Fibroblast of the conjunctiva (primary cell): ENCODE measurements at regions not wholly inside any gene's neighbourhood (a gene's known extent, or its start where the extent isn't known, plus 50 kb on each side); places are given as distances from the start of the nearest gene placed in this dataset.
"Not testable (repeated sequence)": the region's sequence is repeated elsewhere in the genome, so short reads cannot be mapped to it uniquely, and the experiment has no call there.

Experiments
- DNase-seq: peaks from one replicate; pipeline ENCODE4 v3.0.0-alpha.2; 2010; ENCODE audit warnings: low read depth

- DNase-seq: no peak
Observed at GRCh38 chr1:68675336-68675735, 178.5 kb upstream of the DEPDC1 start.

- DNase-seq: no peak
Observed at GRCh38 chr1:68677684-68678351, 180.9 kb upstream of the DEPDC1 start.

- DNase-seq: no peak
Observed at GRCh38 chr1:68696221-68696620, 199.3 kb upstream of the DEPDC1 start.

- no peak for DNase-seq
Observed at GRCh38 chr1:68703921-68704354, 207.1 kb upstream of the DEPDC1 start.

GRCh38 chr1:68704800-68705443 is 208.0 kb upstream of the DEPDC1 start:
- DNase-seq: no peak

GRCh38 chr1:68705466-68705865 is 208.6 kb upstream of the DEPDC1 start:
- no peak for DNase-seq

- no peak for DNase-seq
Observed at GRCh38 chr1:68706639-68707317, 209.9 kb upstream of the DEPDC1 start.

GRCh38 chr1:68717330-68717729 is 220.4 kb upstream of the DEPDC1 start:
- no peak for DNase-seq

- no peak for DNase-seq
Observed at GRCh38 chr1:68720476-68720875, 223.6 kb upstream of the DEPDC1 start.

GRCh38 chr1:68723791-68724190 is 226.9 kb upstream of the DEPDC1 start:
- no peak for DNase-seq

- no peak for DNase-seq
Observed at GRCh38 chr1:68725001-68725752, 228.3 kb upstream of the DEPDC1 start.

GRCh38 chr1:68739486-68739885 is 242.6 kb upstream of the DEPDC1 start:
- not testable (repeated sequence) for DNase-seq

GRCh38 chr1:68745011-68745410 is 248.1 kb upstream of the DEPDC1 start:
- DNase-seq: no peak

GRCh38 chr1:68745451-68745850 is 248.6 kb upstream of the DEPDC1 start:
- no peak for DNase-seq

- no peak for DNase-seq
Observed at GRCh38 chr1:68746378-68746777, 249.5 kb upstream of the DEPDC1 start.

- no peak for DNase-seq
Observed at GRCh38 chr1:68751723-68752122, 254.8 kb upstream of the DEPDC1 start.

GRCh38 chr1:68758666-68759209 is 261.9 kb upstream of the DEPDC1 start:
- no peak for DNase-seq

- DNase-seq: no peak
Observed at GRCh38 chr1:68767941-68768340, 271.1 kb upstream of the DEPDC1 start.

GRCh38 chr1:68770817-68771216 is 273.9 kb upstream of the DEPDC1 start:
- no peak for DNase-seq

- DNase-seq: no peak
Observed at GRCh38 chr1:68777851-68778250, 281.0 kb upstream of the DEPDC1 start.

- DNase-seq: not testable (repeated sequence)
Observed at GRCh38 chr1:68779841-68780240, 283.0 kb upstream of the DEPDC1 start.

- DNase-seq: no peak
Observed at GRCh38 chr1:68780919-68781318, 284.0 kb upstream of the DEPDC1 start.
